H1 (cell line): ENCODE measurements at regions not wholly inside any gene's neighbourhood (a gene's known extent, or its start where the extent isn't known, plus 50 kb on each side); places are given as distances from the start of the nearest gene placed in this dataset.

Experiments
- CEBPB ChIP-seq: IDR thresholded peaks from 2 replicates; pipeline ENCODE4 v1.6.1; 2012; ENCODE audit warnings: low read depth, low read length
- JUN ChIP-seq: IDR thresholded peaks from 2 replicates; pipeline ENCODE4 v1.6.1; 2011; ENCODE audit warnings: low read depth, mild to moderate bottlenecking, improper control_type of control experiment, low read length
- POLR2A ChIP-seq, 2 experiments: IDR thresholded peaks; 1 replicate in 1 of 2; 2 replicates in 1 of 2; pipeline ENCODE4 v1.6.1; 2011; ENCODE audit warnings: low read depth in 2 of 2, low read length in 2 of 2, mild to moderate bottlenecking in 2 of 2; ENCODE audit errors: control extremely low read depth in 1 of 2
- RNF2 ChIP-seq: fragments of 200-900, 300-1000 bp; sonication (generic); IDR thresholded peaks from 2 replicates; pipeline ENCODE4 v1.7.1; 2016; ENCODE audit warnings: borderline replicate concordance, low read depth, mild to moderate bottlenecking, antibody characterized with exemption, low read length; ENCODE audit not compliant: poor library complexity, severe bottlenecking; ENCODE audit errors: missing control alignments
- SAP30 ChIP-seq: fragments of 300-600 bp; sonication (generic); IDR thresholded peaks from 2 replicates; pipeline ENCODE4 v1.7.1; 2012; ENCODE audit warnings: low read length, moderate library complexity, mild to moderate bottlenecking, inconsistent platforms; ENCODE audit not compliant: insufficient read depth, insufficient replicate concordance
- SIRT6 ChIP-seq: IDR thresholded peaks from one replicate; pipeline ENCODE4 v1.7.1; 2012; ENCODE audit warnings: low read length, inconsistent platforms
- TAF1 ChIP-seq: IDR thresholded peaks from 2 replicates; pipeline ENCODE4 v1.6.1; 2011; ENCODE audit warnings: mild to moderate bottlenecking, low read depth, low read length
- TCF12 ChIP-seq: IDR thresholded peaks from 2 replicates; pipeline ENCODE4 v1.6.1; 2011; ENCODE audit warnings: low read depth, mild to moderate bottlenecking, low read length
- TF ChIP-seq, protein P1 (sequence below): fragments of 300-600 bp; sonication (generic); IDR thresholded peaks from 2 replicates; pipeline ENCODE4 v1.7.1; 2012; ENCODE audit warnings: low read length, moderate library complexity, mild to moderate bottlenecking, inconsistent platforms; ENCODE audit not compliant: insufficient replicate concordance
- TF ChIP-seq, protein P2 (sequence below), 3 experiments: IDR thresholded peaks; 1 replicate in 2 of 3; 2 replicates in 1 of 3; pipeline versions ENCODE4 v1.5.1 to v1.6.1; 2011; ENCODE audit warnings: low read length in 3 of 3, mild to moderate bottlenecking in 3 of 3, inconsistent platforms in 2 of 3, low read depth in 1 of 3, moderate library complexity in 1 of 3; ENCODE audit not compliant: insufficient read depth in 1 of 3; ENCODE audit errors: control extremely low read depth in 1 of 3

DNA sequence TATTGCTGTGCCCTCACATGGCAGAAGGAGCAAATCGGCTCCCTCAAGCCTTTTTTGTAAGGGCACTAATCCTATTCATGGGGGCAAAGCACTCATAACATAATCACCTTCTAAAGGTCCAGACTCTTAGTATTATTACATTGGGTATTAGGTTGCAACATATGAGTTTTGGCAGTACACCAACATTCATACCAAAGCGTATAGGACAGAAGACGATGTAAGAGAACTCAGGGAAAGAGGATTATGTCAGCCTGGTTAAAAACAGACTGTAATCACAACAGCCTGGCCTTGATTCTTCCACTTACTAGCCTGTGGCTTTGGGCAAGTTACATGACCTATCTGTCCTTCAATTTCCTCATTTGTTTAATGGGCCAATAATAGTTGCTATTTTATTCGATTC is 828.5 kb upstream of the NECTIN3 start (continued):
- TF ChIP-seq, protein P1, sequence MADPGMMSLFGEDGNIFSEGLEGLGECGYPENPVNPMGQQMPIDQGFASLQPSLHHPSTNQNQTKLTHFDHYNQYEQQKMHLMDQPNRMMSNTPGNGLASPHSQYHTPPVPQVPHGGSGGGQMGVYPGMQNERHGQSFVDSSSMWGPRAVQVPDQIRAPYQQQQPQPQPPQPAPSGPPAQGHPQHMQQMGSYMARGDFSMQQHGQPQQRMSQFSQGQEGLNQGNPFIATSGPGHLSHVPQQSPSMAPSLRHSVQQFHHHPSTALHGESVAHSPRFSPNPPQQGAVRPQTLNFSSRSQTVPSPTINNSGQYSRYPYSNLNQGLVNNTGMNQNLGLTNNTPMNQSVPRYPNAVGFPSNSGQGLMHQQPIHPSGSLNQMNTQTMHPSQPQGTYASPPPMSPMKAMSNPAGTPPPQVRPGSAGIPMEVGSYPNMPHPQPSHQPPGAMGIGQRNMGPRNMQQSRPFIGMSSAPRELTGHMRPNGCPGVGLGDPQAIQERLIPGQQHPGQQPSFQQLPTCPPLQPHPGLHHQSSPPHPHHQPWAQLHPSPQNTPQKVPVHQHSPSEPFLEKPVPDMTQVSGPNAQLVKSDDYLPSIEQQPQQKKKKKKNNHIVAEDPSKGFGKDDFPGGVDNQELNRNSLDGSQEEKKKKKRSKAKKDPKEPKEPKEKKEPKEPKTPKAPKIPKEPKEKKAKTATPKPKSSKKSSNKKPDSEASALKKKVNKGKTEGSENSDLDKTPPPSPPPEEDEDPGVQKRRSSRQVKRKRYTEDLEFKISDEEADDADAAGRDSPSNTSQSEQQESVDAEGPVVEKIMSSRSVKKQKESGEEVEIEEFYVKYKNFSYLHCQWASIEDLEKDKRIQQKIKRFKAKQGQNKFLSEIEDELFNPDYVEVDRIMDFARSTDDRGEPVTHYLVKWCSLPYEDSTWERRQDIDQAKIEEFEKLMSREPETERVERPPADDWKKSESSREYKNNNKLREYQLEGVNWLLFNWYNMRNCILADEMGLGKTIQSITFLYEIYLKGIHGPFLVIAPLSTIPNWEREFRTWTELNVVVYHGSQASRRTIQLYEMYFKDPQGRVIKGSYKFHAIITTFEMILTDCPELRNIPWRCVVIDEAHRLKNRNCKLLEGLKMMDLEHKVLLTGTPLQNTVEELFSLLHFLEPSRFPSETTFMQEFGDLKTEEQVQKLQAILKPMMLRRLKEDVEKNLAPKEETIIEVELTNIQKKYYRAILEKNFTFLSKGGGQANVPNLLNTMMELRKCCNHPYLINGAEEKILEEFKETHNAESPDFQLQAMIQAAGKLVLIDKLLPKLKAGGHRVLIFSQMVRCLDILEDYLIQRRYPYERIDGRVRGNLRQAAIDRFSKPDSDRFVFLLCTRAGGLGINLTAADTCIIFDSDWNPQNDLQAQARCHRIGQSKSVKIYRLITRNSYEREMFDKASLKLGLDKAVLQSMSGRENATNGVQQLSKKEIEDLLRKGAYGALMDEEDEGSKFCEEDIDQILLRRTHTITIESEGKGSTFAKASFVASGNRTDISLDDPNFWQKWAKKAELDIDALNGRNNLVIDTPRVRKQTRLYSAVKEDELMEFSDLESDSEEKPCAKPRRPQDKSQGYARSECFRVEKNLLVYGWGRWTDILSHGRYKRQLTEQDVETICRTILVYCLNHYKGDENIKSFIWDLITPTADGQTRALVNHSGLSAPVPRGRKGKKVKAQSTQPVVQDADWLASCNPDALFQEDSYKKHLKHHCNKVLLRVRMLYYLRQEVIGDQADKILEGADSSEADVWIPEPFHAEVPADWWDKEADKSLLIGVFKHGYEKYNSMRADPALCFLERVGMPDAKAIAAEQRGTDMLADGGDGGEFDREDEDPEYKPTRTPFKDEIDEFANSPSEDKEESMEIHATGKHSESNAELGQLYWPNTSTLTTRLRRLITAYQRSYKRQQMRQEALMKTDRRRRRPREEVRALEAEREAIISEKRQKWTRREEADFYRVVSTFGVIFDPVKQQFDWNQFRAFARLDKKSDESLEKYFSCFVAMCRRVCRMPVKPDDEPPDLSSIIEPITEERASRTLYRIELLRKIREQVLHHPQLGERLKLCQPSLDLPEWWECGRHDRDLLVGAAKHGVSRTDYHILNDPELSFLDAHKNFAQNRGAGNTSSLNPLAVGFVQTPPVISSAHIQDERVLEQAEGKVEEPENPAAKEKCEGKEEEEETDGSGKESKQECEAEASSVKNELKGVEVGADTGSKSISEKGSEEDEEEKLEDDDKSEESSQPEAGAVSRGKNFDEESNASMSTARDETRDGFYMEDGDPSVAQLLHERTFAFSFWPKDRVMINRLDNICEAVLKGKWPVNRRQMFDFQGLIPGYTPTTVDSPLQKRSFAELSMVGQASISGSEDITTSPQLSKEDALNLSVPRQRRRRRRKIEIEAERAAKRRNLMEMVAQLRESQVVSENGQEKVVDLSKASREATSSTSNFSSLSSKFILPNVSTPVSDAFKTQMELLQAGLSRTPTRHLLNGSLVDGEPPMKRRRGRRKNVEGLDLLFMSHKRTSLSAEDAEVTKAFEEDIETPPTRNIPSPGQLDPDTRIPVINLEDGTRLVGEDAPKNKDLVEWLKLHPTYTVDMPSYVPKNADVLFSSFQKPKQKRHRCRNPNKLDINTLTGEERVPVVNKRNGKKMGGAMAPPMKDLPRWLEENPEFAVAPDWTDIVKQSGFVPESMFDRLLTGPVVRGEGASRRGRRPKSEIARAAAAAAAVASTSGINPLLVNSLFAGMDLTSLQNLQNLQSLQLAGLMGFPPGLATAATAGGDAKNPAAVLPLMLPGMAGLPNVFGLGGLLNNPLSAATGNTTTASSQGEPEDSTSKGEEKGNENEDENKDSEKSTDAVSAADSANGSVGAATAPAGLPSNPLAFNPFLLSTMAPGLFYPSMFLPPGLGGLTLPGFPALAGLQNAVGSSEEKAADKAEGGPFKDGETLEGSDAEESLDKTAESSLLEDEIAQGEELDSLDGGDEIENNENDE = no peak
- TF ChIP-seq, protein P2, sequence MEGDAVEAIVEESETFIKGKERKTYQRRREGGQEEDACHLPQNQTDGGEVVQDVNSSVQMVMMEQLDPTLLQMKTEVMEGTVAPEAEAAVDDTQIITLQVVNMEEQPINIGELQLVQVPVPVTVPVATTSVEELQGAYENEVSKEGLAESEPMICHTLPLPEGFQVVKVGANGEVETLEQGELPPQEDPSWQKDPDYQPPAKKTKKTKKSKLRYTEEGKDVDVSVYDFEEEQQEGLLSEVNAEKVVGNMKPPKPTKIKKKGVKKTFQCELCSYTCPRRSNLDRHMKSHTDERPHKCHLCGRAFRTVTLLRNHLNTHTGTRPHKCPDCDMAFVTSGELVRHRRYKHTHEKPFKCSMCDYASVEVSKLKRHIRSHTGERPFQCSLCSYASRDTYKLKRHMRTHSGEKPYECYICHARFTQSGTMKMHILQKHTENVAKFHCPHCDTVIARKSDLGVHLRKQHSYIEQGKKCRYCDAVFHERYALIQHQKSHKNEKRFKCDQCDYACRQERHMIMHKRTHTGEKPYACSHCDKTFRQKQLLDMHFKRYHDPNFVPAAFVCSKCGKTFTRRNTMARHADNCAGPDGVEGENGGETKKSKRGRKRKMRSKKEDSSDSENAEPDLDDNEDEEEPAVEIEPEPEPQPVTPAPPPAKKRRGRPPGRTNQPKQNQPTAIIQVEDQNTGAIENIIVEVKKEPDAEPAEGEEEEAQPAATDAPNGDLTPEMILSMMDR (IDR thresholded peaks at IDR 0.05; ENCODE audit: control extremely low read depth in 1 of 3, insufficient read depth in 1 of 3, low read depth in 1 of 3, low read length in 3 of 3) = no peak
- no peak for TF ChIP-seq TAF1
- TF ChIP-seq SIRT6 = no peak
- no peak for TF ChIP-seq JUN
- TF ChIP-seq RNF2 = no peak
- no peak for TF ChIP-seq CEBPB
- TF ChIP-seq TCF12 = no peak
- TF ChIP-seq SAP30 = no peak
- TF ChIP-seq POLR2A (IDR thresholded peaks at IDR 0.05; ENCODE audit: control extremely low read depth in 1 of 2, low read depth in 2 of 2, low read length in 2 of 2) = no peak
